Endothelial cell of umbilical vein (primary cell): ENCODE measurements at regions not wholly inside any gene's neighbourhood (a gene's known extent, or its start where the extent isn't known, plus 50 kb on each side); places are given as distances from the start of the nearest gene placed in this dataset.

Experiments
- CTCF ChIP-seq, 2 donors: IDR thresholded peaks; 1 replicate in 1 of 2; 2 replicates in 1 of 2; pipeline ENCODE4 v1.5.1; 2011; ENCODE audit warnings: low read length in 2 of 2, mild to moderate bottlenecking in 2 of 2, moderate library complexity in 2 of 2, control low read depth in 1 of 2, inconsistent platforms in 1 of 2, low read depth in 1 of 2; ENCODE audit not compliant: insufficient read depth in 1 of 2; ENCODE audit errors: extremely low read depth in 1 of 2
- EZH2 ChIP-seq: IDR thresholded peaks from 2 replicates; pipeline ENCODE4 v1.6.1; 2012; ENCODE audit warnings: borderline replicate concordance, low read depth, mild to moderate bottlenecking, moderate library complexity, low read length, inconsistent platforms; ENCODE audit not compliant: severe bottlenecking

GRCh38 chrX:20441123-20441522, 174.4 kb upstream of the RPS6KA3 start:
- no peak for TF ChIP-seq EZH2
- no peak for TF ChIP-seq CTCF (IDR thresholded peaks at IDR 0.05; ENCODE audit: extremely low read depth in 1 of 2, insufficient read depth in 1 of 2, low read depth in 1 of 2, low read length in 2 of 2)
